ENCODE measurements at regions not wholly inside any gene's neighbourhood (a gene's known extent, or its start where the extent isn't known, plus 50 kb on each side); places are given as distances from the start of the nearest gene placed in this dataset.

DNA sequence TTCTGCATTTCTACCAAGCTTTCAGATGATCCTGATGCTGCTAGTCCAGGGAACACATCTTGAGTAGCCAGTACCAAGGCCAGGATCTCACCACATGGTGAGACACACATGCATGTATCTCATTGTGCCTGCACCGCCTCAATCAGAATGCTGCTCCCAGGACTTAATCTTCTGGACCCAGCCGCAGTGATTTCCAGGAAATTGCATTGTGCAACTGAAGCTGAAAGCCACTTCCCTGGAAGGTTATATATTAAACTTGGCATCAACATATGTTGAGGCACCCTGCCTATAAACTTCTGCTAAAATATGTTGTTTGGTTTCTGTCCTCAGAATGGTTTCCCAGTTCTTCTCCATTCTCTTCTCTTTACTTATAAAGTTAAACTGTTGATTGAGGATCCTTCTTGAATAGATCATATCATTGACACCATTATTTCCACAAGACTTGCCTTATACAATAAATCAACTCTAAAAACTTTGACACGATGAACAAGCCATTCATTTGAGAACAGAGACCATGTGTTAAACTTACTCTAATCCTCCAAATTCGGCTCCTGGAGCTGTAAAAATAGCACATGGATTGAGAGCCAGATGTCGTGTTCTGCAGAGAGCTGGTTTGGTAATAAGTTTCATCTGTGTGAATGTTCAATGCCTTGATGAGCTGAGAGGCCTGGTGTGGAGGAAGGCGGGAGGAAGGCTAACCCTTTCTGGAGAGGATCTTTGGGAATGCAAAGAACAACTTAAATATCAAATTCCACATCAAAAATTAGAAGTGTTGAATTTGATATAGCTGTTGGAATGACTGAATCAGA, 65.0 kb upstream of the PCSK2 start:
- H3K9me3 ChIP-seq (replicated peaks; ENCODE audit: control insufficient read depth, insufficient read depth, low read length): no peaks in the 10 kb centered on the region
- ChIA-PET CTCF (no interaction called here), SMC1A (ENCODE audit: uncharacterized antibody, unreplicated experiment) (no interaction called here), RAD21 (ENCODE audit: unreplicated experiment) (no interaction called here), POLR2A (no interaction called here)
- H2AFZ ChIP-seq (ENCODE audit: control insufficient read depth, low read depth, low read length): no peak overlapping the region
- TF ChIP-seq BACH1 (IDR thresholded peaks at IDR 0.05; ENCODE audit: borderline replicate concordance) (no peak), BMI1 (IDR thresholded peaks at IDR 0.05; ENCODE audit: borderline replicate concordance) (no peak), POLR2AphosphoS2 (IDR thresholded peaks at IDR 0.05; ENCODE audit: low read depth, low read length) (no peak), NRF1 (conservative IDR thresholded peaks at IDR 0.05; ENCODE audit: low read depth, low read length) (no peak)
- TF ChIP-seq, protein P1, sequence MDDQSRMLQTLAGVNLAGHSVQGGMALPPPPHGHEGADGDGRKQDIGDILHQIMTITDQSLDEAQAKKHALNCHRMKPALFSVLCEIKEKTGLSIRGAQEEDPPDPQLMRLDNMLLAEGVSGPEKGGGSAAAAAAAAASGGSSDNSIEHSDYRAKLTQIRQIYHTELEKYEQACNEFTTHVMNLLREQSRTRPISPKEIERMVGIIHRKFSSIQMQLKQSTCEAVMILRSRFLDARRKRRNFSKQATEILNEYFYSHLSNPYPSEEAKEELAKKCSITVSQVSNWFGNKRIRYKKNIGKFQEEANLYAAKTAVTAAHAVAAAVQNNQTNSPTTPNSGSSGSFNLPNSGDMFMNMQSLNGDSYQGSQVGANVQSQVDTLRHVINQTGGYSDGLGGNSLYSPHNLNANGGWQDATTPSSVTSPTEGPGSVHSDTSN (IDR thresholded peaks at IDR 0.05; ENCODE audit: insufficient replicate concordance, low read depth, low read length): no peak
- FAIRE-seq (no peak), ATAC-seq (no peak), DNase-seq (ENCODE audit: low read depth, low spot score) (no peak)
- in situ Hi-C loops (cut with MboI): no loop called here
- no peaks in the 10 kb centered on the region for H3K79me2 ChIP-seq (ENCODE audit: control insufficient read depth, insufficient read depth, low read length)
- no peak overlapping the region for H3K4me2 ChIP-seq (ENCODE audit: control insufficient read depth, insufficient read depth)
- H4K20me1 ChIP-seq (ENCODE audit: control insufficient read depth, insufficient read depth): no peaks in the 10 kb centered on the region
- no peaks in the 10 kb centered on the region for H3K27me3 ChIP-seq (replicated peaks in 1 of 2; ENCODE audit: control insufficient read depth in 2 of 2, insufficient read depth in 2 of 2, low read length in 1 of 2)
- no peaks in the 10 kb centered on the region for H3K36me3 ChIP-seq (ENCODE audit: control insufficient read depth in 2 of 2, insufficient read depth in 2 of 2, low read length in 1 of 2)
- 12% methylated on average over 6 of the region's 6 CpGs for WGBS (ENCODE audit: insufficient coverage, insufficient replicate concordance, low lambda C conversion rate, missing lambda C conversion rate)
- intact Hi-C loops (cut with micrococcal nuclease; ENCODE audit: unreplicated experiment): no loop called here
- BruUV-seq (replicated peaks): no TSS peak
- H3K4me3 ChIP-seq: no peak overlapping the region
- H3K27ac ChIP-seq (ENCODE audit: control insufficient read depth, insufficient read depth): no peak overlapping the region
- H3K9ac ChIP-seq (ENCODE audit: control insufficient read depth, insufficient read depth, low read length): no peak overlapping the region
- no peaks in the 10 kb centered on the region for H3K4me1 ChIP-seq (ENCODE audit: control insufficient read depth, insufficient read depth, low read length)

DNA sequence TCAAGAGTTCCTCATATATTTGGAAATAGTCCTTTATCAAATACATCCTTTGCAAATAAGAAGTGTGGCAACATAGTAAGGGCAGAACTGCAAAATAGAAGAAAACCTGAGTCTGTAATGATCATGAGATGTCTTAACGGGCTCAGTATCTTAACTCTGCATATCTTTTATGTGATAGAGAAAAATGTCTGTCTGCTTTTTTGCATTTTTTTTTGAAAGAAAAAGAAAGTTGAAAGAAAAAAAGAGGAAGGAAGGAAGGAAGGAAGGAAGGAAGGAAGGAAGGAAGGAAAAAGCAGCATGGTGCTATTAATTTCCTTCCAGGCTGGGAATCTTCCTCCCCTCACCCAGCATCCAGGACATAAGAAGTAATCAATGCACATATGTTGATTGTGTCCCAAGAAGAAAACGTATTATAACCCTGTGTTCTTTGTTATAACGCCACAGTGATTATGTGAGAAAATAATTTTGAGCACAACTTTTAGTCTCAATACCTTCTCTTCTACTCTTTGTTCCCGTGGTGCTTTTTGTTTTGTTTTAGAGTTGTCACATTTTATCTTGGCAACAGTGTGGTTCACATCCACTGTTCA, 58.7 kb upstream of the PCSK2 start:
- no peak overlapping the region for H3K27ac ChIP-seq (ENCODE audit: control insufficient read depth, insufficient read depth)
- ATAC-seq (no peak), FAIRE-seq (no peak), DNase-seq (ENCODE audit: low read depth, low spot score) (no peak)
- H3K9me3 ChIP-seq (replicated peaks; ENCODE audit: control insufficient read depth, insufficient read depth, low read length): no peaks in the 10 kb centered on the region
- WGBS (ENCODE audit: insufficient coverage, insufficient replicate concordance, low lambda C conversion rate, missing lambda C conversion rate): 14% methylated on average over 4 of the region's 4 CpGs
- no peak overlapping the region for H3K9ac ChIP-seq (ENCODE audit: control insufficient read depth, insufficient read depth, low read length)
- no peak overlapping the region for H3K4me2 ChIP-seq (ENCODE audit: control insufficient read depth, insufficient read depth)
- H3K4me3 ChIP-seq: no peak overlapping the region
- H4K20me1 ChIP-seq (ENCODE audit: control insufficient read depth, insufficient read depth): no peaks in the 10 kb centered on the region
- ChIA-PET CTCF (no interaction called here), POLR2A (no interaction called here), SMC1A (ENCODE audit: uncharacterized antibody, unreplicated experiment) (no interaction called here), RAD21 (ENCODE audit: unreplicated experiment) (no interaction called here)
- no peaks in the 10 kb centered on the region for H3K36me3 ChIP-seq (ENCODE audit: control insufficient read depth in 2 of 2, insufficient read depth in 2 of 2, low read length in 1 of 2)
- H3K4me1 ChIP-seq (ENCODE audit: control insufficient read depth, insufficient read depth, low read length): no peaks in the 10 kb centered on the region
- in situ Hi-C loops (cut with MboI) (no loop called here), intact Hi-C loops (cut with micrococcal nuclease; ENCODE audit: unreplicated experiment) (no loop called here)
- H2AFZ ChIP-seq (ENCODE audit: control insufficient read depth, low read depth, low read length): no peak overlapping the region
- BruUV-seq (replicated peaks): no TSS peak
- no peaks in the 10 kb centered on the region for H3K27me3 ChIP-seq (replicated peaks in 1 of 2; ENCODE audit: control insufficient read depth in 2 of 2, insufficient read depth in 2 of 2, low read length in 1 of 2)
- no peaks in the 10 kb centered on the region for H3K79me2 ChIP-seq (ENCODE audit: control insufficient read depth, insufficient read depth, low read length)
- no peak for TF ChIP-seq ESRRA (IDR thresholded peaks at IDR 0.05; ENCODE audit: low read length)
- TF ChIP-seq POLR2A (IDR thresholded peaks at IDR 0.05; ENCODE audit: low read depth, low read length): no peak
- no peak for TF ChIP-seq BCL11A (IDR thresholded peaks at IDR 0.05; ENCODE audit: low read depth, low read length)
- TF ChIP-seq YY1 (IDR thresholded peaks at IDR 0.05; ENCODE audit: low read depth, low read length): no peak
- TF ChIP-seq HDAC6 (IDR thresholded peaks at IDR 0.05; ENCODE audit: unreplicated experiment): no peak
- TF ChIP-seq, protein P2, sequence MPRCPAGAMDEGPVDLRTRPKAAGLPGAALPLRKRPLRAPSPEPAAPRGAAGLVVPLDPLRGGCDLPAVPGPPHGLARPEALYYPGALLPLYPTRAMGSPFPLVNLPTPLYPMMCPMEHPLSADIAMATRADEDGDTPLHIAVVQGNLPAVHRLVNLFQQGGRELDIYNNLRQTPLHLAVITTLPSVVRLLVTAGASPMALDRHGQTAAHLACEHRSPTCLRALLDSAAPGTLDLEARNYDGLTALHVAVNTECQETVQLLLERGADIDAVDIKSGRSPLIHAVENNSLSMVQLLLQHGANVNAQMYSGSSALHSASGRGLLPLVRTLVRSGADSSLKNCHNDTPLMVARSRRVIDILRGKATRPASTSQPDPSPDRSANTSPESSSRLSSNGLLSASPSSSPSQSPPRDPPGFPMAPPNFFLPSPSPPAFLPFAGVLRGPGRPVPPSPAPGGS (IDR thresholded peaks at IDR 0.05; ENCODE audit: borderline replicate concordance, insufficient read depth, low read depth, low read length, poor library complexity, severe bottlenecking): no peak
- TF ChIP-seq EP300 (IDR thresholded peaks at IDR 0.05; ENCODE audit: borderline replicate concordance in 1 of 2, control insufficient read depth in 1 of 2, low read depth in 2 of 2, low read length in 2 of 2): no peak
- TF ChIP-seq RCOR1 (conservative IDR thresholded peaks at IDR 0.05; ENCODE audit: low read depth, low read length): no peak
- no peak for TF ChIP-seq ZNF274 (IDR thresholded peaks at IDR 0.05; ENCODE audit: insufficient read depth, insufficient read length)
- no peak for TF ChIP-seq MEF2B (IDR thresholded peaks at IDR 0.05; ENCODE audit: partially characterized antibody, poor library complexity, severe bottlenecking)
